HPDE6-E6E7 (cell line): ENCODE measurements at regions not wholly inside any gene's neighbourhood (a gene's known extent, or its start where the extent isn't known, plus 50 kb on each side); places are given as distances from the start of the nearest gene placed in this dataset.

Source experiments
- DNase-seq: peaks from one replicate; pipeline ENCODE4 v3.0.0; 2011; ENCODE audit warnings: missing footprints; ENCODE audit errors: extremely low spot score

DNA sequence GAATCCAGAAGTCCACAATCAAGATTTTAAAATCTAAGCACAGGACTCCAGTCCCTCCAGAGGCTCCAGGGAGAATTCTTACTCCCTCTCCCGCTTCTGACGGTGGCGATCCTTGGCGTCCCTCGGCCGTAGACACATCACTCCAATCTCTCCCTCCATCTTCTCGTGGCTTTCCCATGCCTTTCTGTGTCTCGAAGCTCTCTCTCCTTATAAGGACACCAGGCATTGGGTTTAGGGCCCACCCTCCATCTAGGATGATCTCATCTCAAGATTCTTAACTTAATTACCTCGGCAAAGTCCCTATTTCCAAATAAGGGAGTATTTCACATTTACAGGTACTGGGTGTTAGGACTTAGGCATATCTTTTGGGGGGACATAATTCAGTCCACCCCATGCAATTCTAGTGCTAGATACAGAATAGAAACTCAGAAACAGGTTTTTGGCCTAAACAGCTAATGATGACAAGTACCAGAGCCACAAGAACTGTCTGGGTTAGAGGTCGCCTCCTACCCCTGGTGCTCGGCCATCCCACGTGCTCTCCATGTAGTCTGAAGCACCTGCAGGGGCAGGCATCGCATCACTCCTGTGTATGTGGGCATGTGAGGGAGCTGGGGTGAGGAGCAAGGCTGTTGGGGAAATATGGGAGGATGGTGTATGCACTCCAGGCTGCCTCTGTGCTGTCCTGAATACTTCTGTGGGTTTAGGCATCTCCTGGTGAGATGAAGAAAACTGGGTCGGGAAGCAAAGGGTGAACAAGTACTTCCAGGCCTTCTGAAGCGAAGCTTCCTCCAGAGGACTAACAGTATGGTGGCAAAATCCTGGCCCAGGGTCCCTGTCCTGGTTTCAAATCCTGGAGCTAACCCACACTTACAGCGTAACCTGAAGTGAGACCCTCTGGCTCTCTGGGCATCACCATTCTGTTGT lies 298.3 kb upstream of the ZMIZ1 start:
- no peak for DNase-seq

DNA sequence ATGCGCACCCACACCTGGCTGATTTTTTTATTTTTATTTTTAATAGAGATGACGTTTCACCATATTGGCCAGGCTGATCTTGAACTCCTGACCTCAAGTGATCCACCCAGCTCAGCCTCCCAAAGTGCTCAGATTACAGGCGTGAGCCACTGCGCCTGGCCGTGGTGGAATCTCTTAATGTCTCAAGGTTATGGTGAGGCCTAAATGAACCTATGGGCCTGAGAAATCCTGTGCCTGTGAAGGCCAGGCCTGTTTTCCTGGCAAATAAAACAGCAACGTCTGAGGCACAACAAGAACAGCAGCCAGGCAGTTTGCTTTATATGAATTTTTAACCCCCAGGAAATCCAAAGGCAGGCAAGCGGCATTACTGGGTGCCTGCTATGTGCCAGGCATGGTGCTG lies 297.5 kb upstream of the ZMIZ1 start:
- no peak for DNase-seq

DNA sequence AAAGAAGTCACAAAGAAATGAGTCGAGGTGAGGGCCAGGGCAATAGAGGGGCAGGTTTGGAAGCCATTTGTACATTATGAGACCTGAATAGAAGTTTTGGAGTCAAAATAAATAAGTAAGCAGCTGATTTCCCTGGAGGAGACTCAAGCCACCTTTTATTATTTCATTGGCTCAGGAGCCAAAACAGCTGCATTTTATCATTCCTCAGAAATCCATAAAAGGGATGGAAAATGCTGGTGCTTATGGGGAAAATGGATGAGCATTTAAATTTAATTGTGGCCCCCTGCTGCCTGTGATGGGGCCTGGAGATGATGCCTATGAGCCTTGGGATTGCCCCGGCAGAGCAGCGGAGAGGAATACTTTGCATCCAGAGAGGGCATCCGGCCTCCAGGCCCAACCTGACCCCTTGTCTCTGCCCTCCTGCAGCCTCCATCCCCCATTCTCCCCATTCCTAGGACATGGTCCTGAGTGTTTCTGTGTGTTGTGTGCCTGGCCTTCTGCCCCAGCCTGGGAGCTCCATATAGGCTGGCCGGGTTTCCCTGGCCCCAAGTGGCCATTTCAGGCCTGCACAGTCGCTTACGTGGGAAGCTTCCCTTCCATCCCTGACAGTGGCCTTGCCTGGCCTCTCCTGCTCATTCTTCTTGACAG lies 296.8 kb upstream of the ZMIZ1 start:
- DNase-seq, result no peak

DNA sequence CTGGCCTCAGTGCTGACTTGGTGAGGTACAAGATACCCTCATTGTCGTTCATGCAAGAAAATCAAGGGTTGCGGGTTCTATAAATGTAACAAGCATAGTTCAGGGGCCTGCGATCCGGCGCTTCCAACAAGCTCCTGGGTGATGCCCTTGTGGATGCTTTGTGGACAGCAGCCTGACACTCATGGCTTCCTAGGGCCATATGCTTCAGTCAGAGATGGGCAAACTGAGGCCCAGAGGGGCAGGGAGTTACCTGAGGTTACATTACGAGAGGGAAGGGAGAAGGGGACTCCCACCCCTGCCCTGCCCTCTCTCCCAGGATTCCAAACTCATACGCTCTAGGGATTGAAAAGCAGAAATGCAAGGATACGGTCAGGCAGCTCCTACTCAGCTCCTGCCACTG lies 296.3 kb upstream of the ZMIZ1 start:
- no peak for DNase-seq

DNA sequence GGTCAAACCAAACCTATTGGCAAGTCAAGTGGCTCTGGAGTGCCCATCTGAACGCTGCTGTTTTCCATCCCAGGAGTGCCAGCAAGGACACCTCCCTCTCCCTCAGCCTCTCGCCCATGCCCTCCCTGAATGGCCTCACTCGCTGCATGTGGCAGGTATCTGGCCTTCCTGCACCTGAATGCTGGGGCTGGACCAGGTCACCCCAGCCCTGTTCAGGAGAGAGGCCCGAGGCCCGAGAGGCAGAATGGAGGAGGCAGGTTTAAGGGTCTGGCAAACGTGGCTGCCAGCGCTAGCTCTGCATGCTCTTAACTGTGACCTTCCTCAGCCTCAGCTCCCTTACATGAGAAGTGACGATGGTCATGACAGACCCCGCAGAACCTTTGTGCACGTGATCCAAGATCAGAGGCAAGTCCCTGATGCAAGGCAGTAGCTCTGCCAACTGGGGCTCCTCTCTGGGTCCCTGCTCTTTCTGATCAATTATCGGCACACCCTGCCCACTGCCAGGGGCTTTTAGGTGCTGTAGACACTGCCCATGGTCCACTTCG lies 295.7 kb upstream of the ZMIZ1 start:
- no peak for DNase-seq

DNA sequence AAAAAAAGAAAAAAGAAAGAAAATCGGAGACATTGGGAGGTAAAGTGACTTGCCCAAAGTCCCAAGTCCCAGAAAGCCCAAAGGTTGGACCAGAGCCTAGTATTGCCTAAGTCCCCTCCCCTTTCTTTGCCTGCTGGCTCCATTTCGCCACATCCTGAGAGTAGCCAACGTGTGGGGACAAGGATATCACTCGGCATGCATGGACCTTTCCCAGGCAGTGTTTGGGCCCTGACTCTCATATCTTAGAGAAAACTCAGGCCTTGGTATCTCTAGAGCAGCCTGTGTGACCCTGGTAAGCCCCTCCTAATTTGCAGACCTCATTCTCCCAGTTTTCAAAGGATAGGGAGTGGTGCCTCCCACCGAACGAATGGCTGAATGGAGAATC lies 294.2 kb upstream of the ZMIZ1 start:
- no peak for DNase-seq

DNA sequence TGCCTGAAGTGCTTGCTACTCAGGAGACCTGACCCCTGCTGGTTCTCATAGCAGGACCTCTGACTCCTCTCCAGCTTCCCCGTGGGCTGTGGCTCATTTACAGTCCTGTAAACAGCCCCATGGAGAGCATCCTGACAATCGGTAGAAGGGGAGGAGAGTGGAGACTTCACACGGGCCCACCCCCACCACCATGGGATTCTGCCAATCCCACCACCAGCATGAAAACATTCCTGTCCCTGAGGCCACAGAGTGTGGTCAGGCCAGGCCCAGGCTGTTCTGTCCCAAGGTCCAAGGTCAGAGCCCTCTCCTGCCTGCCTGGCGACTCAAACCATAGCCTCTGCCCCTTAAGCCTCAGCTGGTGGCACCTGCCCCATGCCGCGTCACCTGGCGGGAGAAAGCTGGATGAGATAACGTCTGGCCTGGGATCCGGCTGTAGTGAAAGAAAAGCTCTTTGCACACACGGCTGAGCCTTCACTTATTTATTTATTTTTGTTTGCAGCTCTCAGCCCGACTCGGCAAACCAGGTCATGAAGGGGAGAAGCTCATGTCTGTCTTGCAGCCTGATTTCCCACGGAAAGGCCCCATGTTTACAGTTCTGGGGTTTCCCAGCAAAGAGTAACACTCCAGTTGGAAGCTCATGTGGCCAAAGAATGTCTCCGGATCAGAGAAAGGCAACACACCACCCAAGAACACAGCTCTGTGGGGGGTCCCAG lies 293.6 kb upstream of the ZMIZ1 start:
- no peak for DNase-seq

DNA sequence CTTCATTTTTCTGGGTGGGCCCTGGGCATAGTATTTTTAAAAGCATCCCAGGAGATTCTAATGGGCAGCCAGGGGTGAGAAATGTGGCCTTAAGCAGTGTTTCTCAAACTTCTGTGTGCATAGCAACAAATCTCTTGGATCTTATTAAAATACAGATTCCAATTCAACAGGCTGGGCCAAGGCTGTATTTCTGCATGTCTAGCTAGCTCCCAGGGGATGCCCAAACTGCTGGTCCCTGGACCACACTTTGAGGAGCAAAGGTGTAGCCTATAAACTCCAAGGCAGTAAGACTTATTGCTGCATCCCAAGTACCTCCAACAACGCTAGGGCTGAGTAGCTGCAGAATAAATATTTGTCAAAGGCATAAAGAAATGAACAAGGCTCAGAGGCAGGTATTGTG lies 292.9 kb upstream of the ZMIZ1 start:
- DNase-seq, result no peak

DNA sequence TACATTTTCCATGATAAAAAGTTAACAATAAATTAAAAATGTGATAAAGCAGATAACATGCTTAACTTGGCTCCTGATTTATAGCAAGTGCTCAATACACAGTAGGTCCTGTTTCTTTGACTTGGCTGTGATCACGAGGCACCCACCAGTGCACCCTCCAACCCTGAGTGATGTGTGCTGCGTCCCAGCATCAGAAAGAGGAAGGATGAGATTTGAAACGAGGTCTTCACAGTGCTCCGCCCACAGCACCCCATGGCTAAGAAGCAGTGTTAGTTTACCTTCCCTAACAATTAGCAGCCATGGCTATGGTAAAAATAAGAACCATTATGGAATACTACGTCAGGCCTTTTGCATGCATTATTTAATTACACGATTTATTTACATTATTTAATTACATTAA lies 292.0 kb upstream of the ZMIZ1 start:
- no peak for DNase-seq

DNA sequence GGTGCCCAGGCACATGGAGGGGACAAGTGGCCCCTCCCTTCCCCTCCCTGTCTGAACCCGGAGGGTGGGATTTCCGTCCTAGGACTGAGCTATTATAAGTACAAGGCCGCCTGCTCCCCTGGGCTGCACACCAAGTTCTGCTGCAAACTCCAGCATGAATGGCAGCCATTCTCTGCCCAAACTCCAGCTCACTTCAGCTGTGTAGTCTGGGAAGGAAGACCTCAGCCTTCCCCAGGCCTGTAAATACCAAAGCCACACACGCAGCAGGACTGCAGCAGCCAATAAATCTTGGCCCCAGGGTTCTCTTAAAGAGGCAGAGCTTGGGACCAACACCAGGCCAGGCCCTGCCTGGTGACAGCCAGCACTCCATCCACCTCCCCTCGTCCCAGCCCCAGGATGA lies 291.3 kb upstream of the ZMIZ1 start:
- no peak for DNase-seq

DNA sequence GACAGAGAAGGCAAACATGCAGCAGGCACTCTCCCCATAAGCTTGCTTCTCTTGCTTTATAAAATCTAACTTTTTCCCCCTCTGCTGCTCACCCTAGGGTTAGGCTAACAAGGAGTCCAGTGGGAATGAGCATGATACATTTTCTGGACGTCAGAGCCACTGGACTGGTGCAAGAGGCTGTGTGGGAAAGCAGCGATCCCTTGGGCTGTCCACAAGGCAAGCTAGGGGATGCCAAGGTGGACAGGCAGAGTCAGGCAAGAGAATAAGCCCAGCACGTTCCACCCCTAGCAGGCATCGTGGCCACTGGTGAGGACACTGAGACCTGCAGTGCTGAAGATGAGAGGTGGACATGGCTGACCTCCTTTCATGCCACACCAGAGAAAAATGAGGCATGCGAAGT lies 290.9 kb upstream of the ZMIZ1 start:
- no peak for DNase-seq

DNA sequence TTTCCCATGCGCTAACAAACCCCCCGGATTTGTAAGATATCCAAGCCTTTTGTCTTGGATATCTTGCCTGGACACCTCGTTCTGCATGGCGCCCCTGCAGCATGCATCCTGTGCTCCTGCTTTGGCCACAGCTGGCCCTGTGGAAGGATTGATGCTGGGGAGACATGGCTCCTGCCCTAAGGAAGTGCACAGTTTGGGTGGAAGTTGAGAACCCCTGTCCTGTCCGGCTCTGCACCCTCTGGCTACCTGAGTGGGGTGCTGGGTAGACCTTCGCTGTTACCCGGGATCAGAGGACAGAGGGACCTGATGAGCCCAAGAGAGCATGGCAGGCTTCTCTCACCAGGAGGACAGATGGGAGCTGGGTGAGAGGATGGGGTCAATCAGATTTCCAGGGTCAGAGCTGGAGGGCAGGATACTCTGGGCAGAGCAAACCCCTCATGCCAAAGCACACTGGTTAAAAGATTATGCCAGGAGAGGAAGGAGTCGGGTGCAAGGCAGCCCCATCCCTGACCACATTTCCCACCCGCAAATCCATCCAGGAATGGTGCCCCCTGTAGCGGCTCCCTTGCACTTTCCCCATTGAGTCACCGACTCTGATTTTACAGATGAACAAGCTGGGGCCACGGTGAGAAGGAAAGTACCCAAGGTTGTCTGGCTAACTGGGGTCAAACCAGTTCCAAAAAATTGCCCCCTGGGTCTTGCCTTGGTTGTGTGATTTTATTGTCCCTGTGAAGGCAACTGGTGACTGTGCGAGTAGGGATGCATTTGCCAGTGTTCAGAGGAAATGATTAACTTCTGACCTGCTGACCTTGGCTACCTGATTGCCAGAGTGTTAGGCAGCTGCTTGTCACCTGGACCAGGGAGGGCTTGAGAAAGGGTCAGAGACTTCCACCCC lies 290.1 kb upstream of the ZMIZ1 start:
- DNase-seq, result no peak

DNA sequence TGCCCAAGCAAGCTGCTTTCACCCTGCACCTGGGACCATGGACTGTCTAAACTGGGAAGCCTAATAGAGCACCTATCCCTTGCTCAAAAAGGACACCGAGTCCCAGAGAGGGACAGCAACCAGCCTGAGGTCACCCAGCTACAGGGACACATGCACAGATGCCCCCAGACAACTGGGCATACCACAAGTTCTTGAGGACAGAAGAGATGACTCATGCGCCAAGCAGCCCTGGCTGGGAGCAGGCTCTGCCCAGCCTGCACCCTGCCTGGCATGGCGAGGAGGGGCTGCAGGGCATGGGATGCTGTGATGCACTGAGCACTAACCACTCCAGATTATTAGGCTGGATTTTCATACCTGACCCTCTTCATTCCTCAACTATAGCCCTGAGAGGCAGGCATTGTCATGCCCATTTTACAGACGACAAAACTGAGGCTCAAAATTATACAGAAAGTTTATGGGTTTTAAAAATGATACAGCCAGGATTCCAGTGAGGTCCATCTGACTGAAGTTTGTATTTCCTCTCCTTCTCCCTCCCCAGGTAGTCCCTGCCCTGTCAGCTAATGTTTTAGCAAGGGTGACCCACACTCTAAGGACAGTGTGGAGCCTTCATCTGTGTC lies 289.3 kb upstream of the ZMIZ1 start:
- no peak for DNase-seq

DNA sequence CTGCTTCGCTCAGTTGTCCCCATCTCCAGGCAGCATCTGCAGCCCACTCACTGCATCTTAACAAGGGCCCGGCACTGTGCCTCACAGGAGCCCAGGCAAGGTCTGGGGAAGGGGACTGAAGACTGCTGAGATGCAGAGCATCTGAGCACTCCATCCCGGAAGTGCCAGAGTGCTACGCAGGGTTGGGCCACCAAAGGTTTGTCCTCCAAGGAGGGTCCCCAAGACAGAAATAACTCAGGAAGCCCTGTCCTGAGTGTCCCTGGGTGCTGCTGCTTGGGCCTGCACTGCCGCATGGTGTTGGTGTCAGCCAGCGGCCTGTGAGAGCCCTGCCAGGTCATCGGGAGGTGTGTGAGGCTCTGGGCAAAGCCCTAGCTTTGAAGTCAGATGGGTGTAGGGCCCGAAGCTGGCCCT lies 288.2 kb upstream of the ZMIZ1 start:
- no peak for DNase-seq

DNA sequence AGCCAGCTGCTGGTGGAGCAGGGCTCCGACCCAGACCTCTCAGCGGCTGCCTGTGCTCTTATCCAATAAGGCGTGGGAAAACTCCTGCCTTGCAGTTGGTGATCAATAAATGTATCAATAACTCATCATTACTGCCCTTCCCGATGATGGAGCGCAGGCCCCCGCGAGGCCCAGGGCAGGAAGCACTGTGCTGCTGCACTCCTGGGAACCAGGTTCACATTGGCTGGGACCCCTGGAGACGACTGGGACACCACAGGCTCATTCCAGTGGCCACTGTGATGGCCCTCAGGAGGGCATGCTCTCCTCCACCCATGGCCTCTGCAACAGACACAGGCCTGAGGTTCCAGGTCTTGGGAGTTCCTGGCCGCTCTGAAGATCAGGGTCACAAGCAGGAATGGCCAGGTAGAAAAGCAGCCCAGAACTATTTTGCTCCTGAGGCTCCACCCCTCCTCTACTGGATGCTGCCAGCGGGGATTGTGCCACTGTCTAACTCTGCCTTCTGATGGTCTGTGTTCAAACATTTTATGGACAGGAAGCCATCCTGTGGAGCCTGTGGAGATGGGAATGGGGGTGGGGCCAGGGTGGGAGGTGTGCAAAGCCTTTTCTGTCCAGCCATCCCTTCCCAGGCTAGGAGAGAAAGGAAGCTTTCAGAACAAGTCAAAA lies 287.4 kb upstream of the ZMIZ1 start:
- no peak for DNase-seq

DNA sequence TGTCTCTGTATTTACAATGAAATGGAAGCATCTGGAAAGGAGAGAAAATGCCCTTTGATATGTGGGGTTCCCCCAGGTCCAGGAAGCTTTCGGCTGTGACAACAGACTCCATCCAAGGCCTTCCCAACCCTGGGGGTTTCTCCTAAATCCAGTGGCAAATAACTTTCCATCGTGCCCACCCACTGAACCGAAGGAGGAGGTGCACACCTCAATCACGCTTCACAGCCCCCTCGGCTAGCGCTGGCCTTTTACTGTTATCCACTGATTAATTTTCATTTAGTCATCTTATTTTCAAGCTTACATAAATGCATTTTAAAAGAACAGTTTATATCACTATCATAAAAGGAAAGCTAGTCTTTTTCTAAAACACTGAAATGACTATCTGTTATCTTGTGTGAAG lies 286.8 kb upstream of the ZMIZ1 start:
- no peak for DNase-seq

DNA sequence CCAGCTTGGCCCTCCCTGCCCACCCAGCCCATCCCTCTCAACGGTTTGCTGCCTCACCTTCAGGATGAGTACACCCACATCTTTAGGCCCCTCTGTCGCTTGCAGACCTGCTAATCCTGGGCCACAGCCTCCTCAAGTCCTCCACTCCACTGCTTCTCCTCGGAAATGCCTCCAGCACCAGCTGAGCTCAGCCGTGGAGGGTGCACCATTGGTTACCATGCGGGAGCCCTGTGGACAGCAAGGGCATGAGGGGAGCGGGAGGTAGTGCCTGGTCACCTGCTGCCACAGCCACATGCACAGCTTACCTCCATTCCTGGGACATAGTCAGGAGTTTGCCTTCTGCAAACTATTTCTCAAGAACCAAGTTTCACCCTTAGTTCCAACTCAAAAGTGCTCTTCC lies 286.3 kb upstream of the ZMIZ1 start:
- no peak for DNase-seq

DNA sequence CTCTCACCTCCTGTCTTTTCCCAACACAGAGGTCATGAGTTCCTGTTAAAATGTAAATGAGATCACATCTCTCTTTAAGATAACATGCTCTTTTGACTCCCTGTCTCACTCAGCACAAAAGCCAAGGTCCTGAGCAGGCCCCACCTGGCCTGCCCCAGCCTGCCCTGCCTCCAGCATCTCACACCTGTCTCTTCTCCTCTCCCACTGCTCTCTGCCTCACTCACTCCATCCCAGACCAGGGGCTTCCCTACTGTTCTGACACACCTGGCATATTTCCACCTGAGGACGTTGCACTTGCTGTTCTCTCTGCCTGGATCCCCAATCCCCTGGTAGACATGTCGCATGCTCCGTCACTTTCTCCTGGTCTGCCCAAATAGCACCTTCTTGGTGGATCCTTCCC lies 285.0 kb upstream of the ZMIZ1 start:
- no peak for DNase-seq

DNA sequence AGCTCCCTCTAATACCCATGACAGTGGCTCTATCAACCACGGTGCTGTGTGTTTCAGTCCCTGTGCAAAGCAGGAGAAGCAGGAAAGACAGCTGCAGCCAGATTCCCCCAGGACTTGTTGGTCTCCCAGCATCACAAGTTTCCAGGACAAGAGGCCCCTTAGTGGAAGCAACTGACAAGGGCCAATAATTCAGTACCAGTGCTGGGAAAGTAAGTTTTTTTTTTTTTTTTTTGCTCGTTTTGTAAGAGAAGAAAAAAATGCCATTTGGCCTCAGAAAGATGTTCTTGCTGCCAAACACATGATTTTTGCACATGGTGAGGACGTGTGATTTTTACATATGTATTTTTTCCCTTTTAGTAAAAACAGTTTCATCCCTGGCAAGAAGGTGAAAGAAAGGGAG lies 284.2 kb upstream of the ZMIZ1 start:
- DNase-seq, result no peak

DNA sequence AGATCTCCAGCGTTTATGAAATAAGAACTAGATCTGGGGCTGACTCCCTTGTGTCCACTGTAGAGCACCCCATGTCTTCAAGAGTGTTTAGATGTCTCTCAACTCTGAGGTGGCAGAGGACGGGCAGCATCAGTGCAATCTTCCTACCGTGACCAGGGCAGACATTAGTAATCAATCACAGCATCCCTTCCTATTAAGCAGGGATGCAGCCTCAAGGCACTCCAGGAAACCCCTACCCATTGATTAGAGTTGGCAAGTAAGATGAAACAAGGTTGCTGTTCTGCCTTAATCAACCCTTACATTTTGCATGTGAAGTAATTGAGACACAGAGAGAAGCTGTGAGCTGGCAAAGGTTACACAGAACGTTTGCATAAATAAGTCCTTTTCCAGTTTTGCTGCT lies 283.7 kb upstream of the ZMIZ1 start:
- DNase-seq, result no peak

DNA sequence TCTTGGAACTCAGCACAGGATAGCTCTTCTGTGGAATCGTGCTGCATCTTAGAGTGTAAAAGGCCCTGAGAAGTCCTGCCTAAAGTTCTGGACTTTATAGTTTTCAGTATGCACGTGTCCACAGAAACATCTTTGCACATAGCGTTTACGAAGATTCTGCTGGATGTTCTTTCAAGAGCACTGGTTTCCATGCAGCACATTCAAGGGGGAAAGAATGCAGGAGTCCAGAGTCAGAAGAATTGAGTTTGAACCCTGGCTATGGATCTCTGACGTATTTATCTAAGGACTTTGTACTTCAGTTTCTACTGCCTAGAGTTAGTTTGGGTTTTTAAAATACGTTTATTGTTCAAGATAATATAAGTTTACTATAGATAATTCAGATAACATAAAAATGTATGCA lies 282.8 kb upstream of the ZMIZ1 start:
- DNase-seq, result no peak
